GM04504 (cell line): ENCODE measurements at regions not wholly inside any gene's neighbourhood (a gene's known extent, or its start where the extent isn't known, plus 50 kb on each side); places are given as distances from the start of the nearest gene placed in this dataset.
"Not testable (repeated sequence)": the region's sequence is repeated elsewhere in the genome, so short reads cannot be mapped to it uniquely, and the experiment has no call there.

Experiments
- DNase-seq: peaks from one replicate; pipeline ENCODE4 v3.0.0-alpha.2; 2012; ENCODE audit warnings: low read depth

GRCh38 chr17:45586651-45586934, 96.1 kb upstream of the PLEKHM1 start:
- not testable (repeated sequence) for DNase-seq

GRCh38 chr17:45592433-45592923, 102.0 kb upstream of the PLEKHM1 start:
- not testable (repeated sequence) for DNase-seq

GRCh38 chr17:45596347-45596746, 105.8 kb upstream of the PLEKHM1 start:
- not testable (repeated sequence) for DNase-seq

- not testable (repeated sequence) for DNase-seq
These were observed 109.8 kb upstream of the PLEKHM1 start for GRCh38 chr17:45600052-45601012.

- not testable (repeated sequence) for DNase-seq
These were observed 110.5 kb upstream of the PLEKHM1 start for GRCh38 chr17:45601013-45601412.

- not testable (repeated sequence) for DNase-seq
These were observed 111.4 kb upstream of the PLEKHM1 start for GRCh38 chr17:45601605-45602539.

- DNase-seq, result not testable (repeated sequence)
These were observed 115.2 kb upstream of the PLEKHM1 start for GRCh38 chr17:45605751-45606150.

- DNase-seq, result not testable (repeated sequence)
These were observed 129.5 kb upstream of the PLEKHM1 start for GRCh38 chr17:45619984-45620405.

GRCh38 chr17:45620468-45620867, 129.9 kb upstream of the PLEKHM1 start:
- DNase-seq, result not testable (repeated sequence)

GRCh38 chr17:45621087-45621486, 130.6 kb upstream of the PLEKHM1 start:
- DNase-seq, result not testable (repeated sequence)

GRCh38 chr17:45622295-45622694, 131.8 kb upstream of the PLEKHM1 start:
- not testable (repeated sequence) for DNase-seq

- DNase-seq, result no peak
These were observed 137.5 kb upstream of the PLEKHM1 start for GRCh38 chr17:45628019-45628418.

- DNase-seq, result no peak
These were observed 141.4 kb upstream of the PLEKHM1 start for GRCh38 chr17:45631941-45632340.

- DNase-seq, result no peak
These were observed 144.7 kb upstream of the CRHR1 start for GRCh38 chr17:45639297-45639849.

- DNase-seq, result peak; percentile 39
These were observed 143.8 kb upstream of the CRHR1 start for GRCh38 chr17:45640141-45640850.

GRCh38 chr17:45641541-45641940, 142.6 kb upstream of the CRHR1 start:
- DNase-seq, result no peak

GRCh38 chr17:45643591-45643990, 140.5 kb upstream of the CRHR1 start:
- no peak for DNase-seq

GRCh38 chr17:45644637-45645036, 139.5 kb upstream of the CRHR1 start:
- not testable (repeated sequence) for DNase-seq

- DNase-seq, result no peak
These were observed 138.8 kb upstream of the CRHR1 start for GRCh38 chr17:45645330-45645729.

- DNase-seq, result no peak
These were observed 137.7 kb upstream of the CRHR1 start for GRCh38 chr17:45646288-45646988.

- no peak for DNase-seq
These were observed 135.5 kb upstream of the CRHR1 start for GRCh38 chr17:45648642-45649041.
